OCI-LY1 (cell line): ENCODE measurements at regions not wholly inside any gene's neighbourhood (a gene's known extent, or its start where the extent isn't known, plus 50 kb on each side); places are given as distances from the start of the nearest gene placed in this dataset.

Experiments
- CTCF ChIP-seq: fragments of 200-600 bp; sonication (generic), shearing (Covaris generic); IDR thresholded peaks from 2 replicates; pipeline ENCODE4 v1.5.1; 2017; ENCODE audit warnings: mild to moderate bottlenecking, antibody characterized with exemption, low read length, moderate library complexity, mixed read lengths
- EZH2 ChIP-seq: fragments of 200-600 bp; sonication (generic), shearing (Covaris generic); IDR thresholded peaks from 2 replicates; pipeline ENCODE4 v1.8.0; 2017; ENCODE audit warnings: borderline replicate concordance, mixed run types, mild to moderate bottlenecking, antibody characterized with exemption, low read length, moderate library complexity, mixed read lengths

DNA sequence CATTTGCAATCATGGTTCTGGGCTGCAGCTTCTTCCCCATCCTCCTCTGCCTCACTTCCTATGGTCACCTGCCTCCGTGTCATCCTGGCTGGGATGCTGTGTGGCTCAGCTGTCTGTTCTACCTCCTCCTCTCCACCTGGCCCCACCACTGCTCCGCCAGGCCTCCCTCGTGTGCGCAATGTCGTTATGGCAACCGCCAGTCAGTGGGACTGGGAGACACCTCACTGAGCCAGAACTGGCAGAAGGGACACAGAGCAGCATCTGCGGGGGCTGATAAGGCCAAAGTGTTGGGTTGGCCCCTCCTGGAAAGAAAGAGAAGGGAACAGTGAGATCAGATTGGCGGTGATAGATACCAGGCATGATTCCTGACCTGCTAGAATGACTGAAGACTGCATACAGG is 527.5 kb downstream of the INHBA start:
- TF ChIP-seq CTCF = no peak
- no peak for TF ChIP-seq EZH2
